ENCODE measurements at regions not wholly inside any gene's neighbourhood (a gene's known extent, or its start where the extent isn't known, plus 50 kb on each side); places are given as distances from the start of the nearest gene placed in this dataset.

DNA sequence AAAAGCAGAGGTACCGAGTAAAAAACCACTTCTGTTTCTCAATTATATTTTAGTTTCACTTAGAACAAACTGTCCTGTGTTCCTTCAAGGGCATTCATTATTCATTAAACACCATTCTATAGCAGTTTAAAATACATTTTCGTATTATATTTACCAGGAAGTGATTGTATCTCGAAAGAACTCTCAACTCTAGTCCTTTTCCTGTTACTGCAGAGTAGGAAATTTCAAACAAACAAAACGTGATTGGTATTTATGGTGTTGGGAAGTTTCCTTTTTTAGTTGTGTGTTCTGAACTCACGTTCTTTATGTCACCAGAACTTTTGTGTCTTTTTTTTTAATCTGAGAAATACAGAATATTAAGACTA is 139.5 kb upstream of the BTBD3 start:
- Histone ChIP-seq H3K4me3 (ENCODE audit: low read length in 2 of 2) (no peak overlapping the region), H3K4me1 (ENCODE audit: control insufficient read depth in 2 of 2, insufficient read depth in 2 of 2, low read length in 2 of 2) (no peaks in the 10 kb centered on the region), H3K9me3 (ENCODE audit: control insufficient read depth in 2 of 2, insufficient read depth in 1 of 2, low read length in 1 of 2) (no peaks in the 10 kb centered on the region), H3K27me3 (ENCODE audit: control insufficient read depth in 2 of 2, insufficient read depth in 1 of 2, low read length in 1 of 2) (no peaks in the 10 kb centered on the region), H3K27ac (ENCODE audit: low read depth in 1 of 2, low read length in 1 of 2) (no peak overlapping the region), H3K36me3 (ENCODE audit: control insufficient read depth in 2 of 2, insufficient read depth in 2 of 2, low read length in 1 of 2) (no peaks in the 10 kb centered on the region)
- no peak for DNase-seq (ENCODE audit: low read depth in 6 of 9, low spot score in 9 of 9)
- 40% methylated on average over 5 of the region's 5 CpGs for WGBS

DNA sequence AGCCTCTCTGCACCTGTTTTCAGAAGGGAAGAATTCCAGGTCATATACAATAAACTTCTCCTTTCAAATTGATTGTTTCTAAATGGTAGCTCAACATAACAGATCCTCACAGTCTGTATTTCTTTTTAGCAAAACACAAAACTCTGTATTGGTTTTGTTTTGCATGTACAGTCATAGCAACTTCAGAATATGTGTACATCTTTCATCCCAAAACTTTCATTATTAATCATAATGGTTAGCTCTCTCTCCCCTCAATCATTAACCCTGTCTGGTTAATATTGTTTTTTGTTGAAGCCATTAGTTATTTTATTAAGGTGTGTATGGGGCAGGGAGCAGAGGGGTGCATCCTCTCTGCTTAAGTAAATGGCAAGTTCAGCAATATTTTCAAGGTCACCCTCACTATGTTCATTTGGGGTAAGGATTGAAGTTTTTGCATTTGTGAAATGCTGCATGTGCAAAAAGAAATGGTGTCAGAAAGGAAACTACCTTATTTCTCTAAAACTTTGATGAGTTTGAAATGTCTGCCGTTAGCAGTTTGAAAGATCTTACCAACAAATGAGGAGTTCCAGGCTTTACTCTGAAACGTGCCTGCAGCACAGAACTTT is 136.8 kb upstream of the BTBD3 start:
- DNase-seq (ENCODE audit: low read depth in 6 of 9, low spot score in 9 of 9) = no peak

DNA sequence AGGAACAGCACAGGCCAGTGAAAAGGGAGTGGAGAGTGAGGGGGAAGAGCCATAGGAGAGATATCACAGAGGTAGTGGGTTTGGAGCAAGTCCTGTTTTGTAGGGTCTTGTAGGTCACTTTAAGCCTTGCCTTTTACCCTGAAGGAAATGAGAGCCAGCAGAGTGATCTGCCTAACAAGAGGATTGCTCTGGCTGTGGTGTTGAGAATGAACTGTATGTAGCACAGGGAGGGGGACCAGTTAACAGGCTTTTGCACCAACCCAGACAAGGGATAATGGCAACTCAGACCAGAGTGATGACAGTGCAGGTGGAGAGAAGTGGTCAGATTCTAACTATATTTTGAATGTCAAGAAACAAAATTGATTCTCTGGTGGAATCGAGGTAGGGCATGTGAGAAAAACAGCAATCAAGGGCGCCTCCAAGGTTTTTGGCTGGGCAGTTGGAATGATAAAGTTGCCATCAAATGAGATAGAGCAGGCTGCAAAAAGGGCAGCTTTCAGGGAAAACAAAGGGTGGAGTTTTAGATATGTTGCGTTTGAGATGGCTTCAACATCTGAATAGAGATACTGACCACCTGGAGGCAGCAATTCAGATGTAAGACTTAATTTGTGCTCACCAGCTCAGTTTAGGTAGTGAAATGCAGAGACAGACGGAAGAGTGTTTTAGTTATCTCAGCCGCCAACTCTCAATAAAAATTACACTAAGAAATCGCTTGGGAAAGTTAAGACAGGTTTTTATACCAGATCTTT is 134.4 kb upstream of the BTBD3 start:
- no peaks in the 10 kb centered on the region for H3K9me3 ChIP-seq (ENCODE audit: control insufficient read depth in 2 of 2, insufficient read depth in 1 of 2, low read length in 1 of 2)
- H3K4me3 ChIP-seq (ENCODE audit: low read length in 2 of 2) = no peak overlapping the region
- 98% methylated on average over 6 of the region's 6 CpGs for WGBS
- no peaks in the 10 kb centered on the region for H3K4me1 ChIP-seq (ENCODE audit: control insufficient read depth in 2 of 2, insufficient read depth in 2 of 2, low read length in 2 of 2)
- no peaks in the 10 kb centered on the region for H3K36me3 ChIP-seq (ENCODE audit: control insufficient read depth in 2 of 2, insufficient read depth in 2 of 2, low read length in 1 of 2)
- no peaks in the 10 kb centered on the region for H3K27me3 ChIP-seq (ENCODE audit: control insufficient read depth in 2 of 2, insufficient read depth in 1 of 2, low read length in 1 of 2)
- DNase-seq (ENCODE audit: low read depth in 6 of 9, low spot score in 9 of 9) = no peak
- H3K27ac ChIP-seq (ENCODE audit: low read depth in 1 of 2, low read length in 1 of 2) = no peak overlapping the region

More for the DNA sequence above, 136.8 kb upstream of the BTBD3 start:
- no peaks in the 10 kb centered on the region for H3K4me1 ChIP-seq (ENCODE audit: control insufficient read depth in 2 of 2, insufficient read depth in 2 of 2, low read length in 2 of 2)
- 95% methylated on average over 2 of the region's 2 CpGs for WGBS
- H3K9me3 ChIP-seq (ENCODE audit: control insufficient read depth in 2 of 2, insufficient read depth in 1 of 2, low read length in 1 of 2) = no peaks in the 10 kb centered on the region
- no peak overlapping the region for H3K4me3 ChIP-seq (ENCODE audit: low read length in 2 of 2)
- H3K36me3 ChIP-seq (ENCODE audit: control insufficient read depth in 2 of 2, insufficient read depth in 2 of 2, low read length in 1 of 2) = no peaks in the 10 kb centered on the region
- no peak overlapping the region for H3K27ac ChIP-seq (ENCODE audit: low read depth in 1 of 2, low read length in 1 of 2)
- H3K27me3 ChIP-seq (ENCODE audit: control insufficient read depth in 2 of 2, insufficient read depth in 1 of 2, low read length in 1 of 2) = no peaks in the 10 kb centered on the region

DNA sequence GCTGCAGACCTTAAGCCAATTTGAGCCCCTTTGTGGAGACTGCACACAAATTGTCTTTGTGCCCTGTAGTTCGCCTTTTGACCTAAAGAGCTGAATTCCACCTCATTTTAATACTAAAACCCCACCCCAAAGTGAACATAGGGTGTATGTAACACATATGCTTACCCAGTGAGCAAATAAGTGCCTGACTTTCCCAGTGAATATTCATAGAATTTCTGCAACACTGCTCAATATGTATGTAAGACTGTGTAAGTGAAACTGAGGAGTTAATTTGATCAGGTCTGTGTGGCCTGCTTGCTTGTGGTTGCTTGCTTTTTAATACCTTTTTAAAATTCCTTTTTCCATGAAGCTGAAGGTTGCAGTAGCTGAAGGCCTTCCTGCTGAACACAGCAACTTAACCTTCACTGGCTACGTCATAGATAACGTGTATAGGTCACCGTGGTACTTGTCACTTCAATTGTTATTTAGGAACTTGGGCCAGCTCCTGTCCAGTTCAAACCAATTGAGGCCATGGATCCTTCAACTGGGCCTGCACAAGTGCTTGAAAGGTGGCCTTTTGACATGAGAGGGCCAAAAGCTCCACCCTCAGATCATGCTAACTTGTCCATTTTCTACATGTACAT is 131.7 kb upstream of the BTBD3 start:
- Histone ChIP-seq H3K4me3 (ENCODE audit: low read length in 2 of 2) (no peak overlapping the region), H3K27ac (ENCODE audit: low read depth in 1 of 2, low read length in 1 of 2) (no peak overlapping the region), H3K4me1 (ENCODE audit: control insufficient read depth in 2 of 2, insufficient read depth in 2 of 2, low read length in 2 of 2) (peaks cover 0 to 3% of the 10 kb centered on the region in 2 donors), H3K9me3 (ENCODE audit: control insufficient read depth in 2 of 2, insufficient read depth in 1 of 2, low read length in 1 of 2) (no peaks in the 10 kb centered on the region), H3K36me3 (ENCODE audit: control insufficient read depth in 2 of 2, insufficient read depth in 2 of 2, low read length in 1 of 2) (no peaks in the 10 kb centered on the region), H3K27me3 (ENCODE audit: control insufficient read depth in 2 of 2, insufficient read depth in 1 of 2, low read length in 1 of 2) (no peaks in the 10 kb centered on the region)
- WGBS = 96% methylated on average over 4 of the region's 4 CpGs
- no peak for DNase-seq (ENCODE audit: low read depth in 6 of 9, low spot score in 9 of 9)

DNA sequence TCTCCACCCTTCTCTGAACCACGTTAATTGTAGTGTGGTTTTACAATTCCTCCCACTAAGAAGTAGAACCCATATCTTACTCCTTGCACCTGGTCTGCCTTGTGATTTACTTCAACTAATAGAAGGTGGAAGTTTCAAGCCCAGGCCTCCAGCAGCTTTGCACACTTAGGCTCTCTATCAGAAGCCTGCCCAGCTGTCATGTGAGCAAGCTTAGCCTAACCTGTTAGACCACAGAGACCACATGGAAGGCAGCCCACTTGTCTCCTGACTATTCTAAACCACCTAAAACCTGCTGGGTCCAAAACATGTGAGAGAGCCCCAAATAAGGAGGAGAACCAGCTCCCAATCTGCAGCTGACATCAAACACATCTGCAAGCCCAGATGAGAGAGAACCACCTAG is 127.6 kb upstream of the BTBD3 start:
- WGBS = 11% methylated on average over 1 of the region's 1 CpG
- H3K4me1 ChIP-seq (ENCODE audit: control insufficient read depth in 2 of 2, insufficient read depth in 2 of 2, low read length in 2 of 2) = peaks cover 0 to 3% of the 10 kb centered on the region in 2 donors
- H3K36me3 ChIP-seq (ENCODE audit: control insufficient read depth in 2 of 2, insufficient read depth in 2 of 2, low read length in 1 of 2) = no peaks in the 10 kb centered on the region
- no peak overlapping the region for H3K27ac ChIP-seq (ENCODE audit: low read depth in 1 of 2, low read length in 1 of 2)
- no peaks in the 10 kb centered on the region for H3K27me3 ChIP-seq (ENCODE audit: control insufficient read depth in 2 of 2, insufficient read depth in 1 of 2, low read length in 1 of 2)
- no peak overlapping the region for H3K4me3 ChIP-seq (ENCODE audit: low read length in 2 of 2)
- H3K9me3 ChIP-seq (ENCODE audit: control insufficient read depth in 2 of 2, insufficient read depth in 1 of 2, low read length in 1 of 2) = no peaks in the 10 kb centered on the region
- DNase-seq (ENCODE audit: low read depth in 6 of 9, low spot score in 9 of 9) = peak in 2 of 9 donors; percentile 2 to 35

DNA sequence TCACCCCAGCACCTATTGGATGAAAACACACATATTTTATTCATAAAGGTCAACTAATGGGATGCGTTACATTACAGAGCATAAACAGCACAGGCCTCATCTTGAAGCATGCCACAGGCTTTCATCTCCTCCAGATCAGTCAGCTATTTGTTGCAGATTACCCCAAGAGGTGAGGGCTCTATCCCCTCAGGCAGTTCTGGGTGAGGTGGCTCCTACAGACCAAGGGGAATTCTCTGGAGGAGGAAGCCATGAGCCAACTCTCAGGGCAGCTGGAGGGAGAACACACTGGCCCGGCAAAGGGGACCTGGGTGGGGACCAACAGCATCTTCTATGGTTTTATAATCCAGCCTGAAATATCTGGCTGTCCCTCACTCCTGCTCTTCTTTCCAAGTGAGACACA is 126.4 kb upstream of the BTBD3 start:
- DNase-seq (ENCODE audit: low read depth in 6 of 9, low spot score in 9 of 9) = no peak
- Histone ChIP-seq H3K4me1 (ENCODE audit: control insufficient read depth in 2 of 2, insufficient read depth in 2 of 2, low read length in 2 of 2) (peaks cover 0 to 3% of the 10 kb centered on the region in 2 donors), H3K36me3 (ENCODE audit: control insufficient read depth in 2 of 2, insufficient read depth in 2 of 2, low read length in 1 of 2) (no peaks in the 10 kb centered on the region), H3K27ac (ENCODE audit: low read depth in 1 of 2, low read length in 1 of 2) (no peak overlapping the region), H3K9me3 (ENCODE audit: control insufficient read depth in 2 of 2, insufficient read depth in 1 of 2, low read length in 1 of 2) (no peaks in the 10 kb centered on the region), H3K27me3 (ENCODE audit: control insufficient read depth in 2 of 2, insufficient read depth in 1 of 2, low read length in 1 of 2) (no peaks in the 10 kb centered on the region), H3K4me3 (ENCODE audit: low read length in 2 of 2) (no peak overlapping the region)
- WGBS = over 99% methylated on average over 2 of the region's 2 CpGs

DNA sequence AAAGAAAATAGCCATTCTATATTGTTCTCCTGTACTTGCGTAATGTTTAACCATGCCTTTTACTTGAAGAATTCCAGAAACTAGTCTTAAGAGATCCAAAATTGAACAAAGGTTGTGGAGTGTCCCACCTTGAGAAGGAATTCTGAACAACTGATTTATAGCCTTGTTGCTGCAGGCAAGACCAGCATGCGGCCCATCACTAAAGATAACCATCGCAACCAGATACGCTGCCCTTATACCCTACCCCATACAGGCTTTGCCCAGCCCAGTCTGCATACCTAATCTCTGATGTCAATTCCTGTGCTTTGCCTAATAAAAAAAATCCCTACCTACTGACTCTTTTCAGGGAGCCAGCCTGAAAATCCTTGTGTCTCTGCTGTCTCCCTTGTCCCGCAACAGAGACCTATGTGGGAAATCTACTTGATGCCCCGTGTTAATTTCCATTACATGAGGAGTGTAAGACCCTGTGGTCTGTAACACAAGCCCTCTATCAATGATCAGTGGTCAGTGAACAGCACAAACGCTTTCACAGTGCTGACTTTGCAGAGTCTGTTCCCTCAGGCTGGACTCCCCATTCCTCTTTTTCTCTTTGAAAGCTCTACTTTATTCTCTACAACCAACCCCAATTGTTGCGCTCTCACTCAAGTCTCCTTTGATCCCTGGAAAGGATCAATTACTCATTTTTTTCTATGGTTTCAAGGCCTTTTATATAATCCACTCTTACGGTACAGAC is 125.7 kb upstream of the BTBD3 start:
- no peak overlapping the region for H3K4me3 ChIP-seq (ENCODE audit: low read length in 2 of 2)
- H3K27me3 ChIP-seq (ENCODE audit: control insufficient read depth in 2 of 2, insufficient read depth in 1 of 2, low read length in 1 of 2) = no peaks in the 10 kb centered on the region
- H3K4me1 ChIP-seq (ENCODE audit: control insufficient read depth in 2 of 2, insufficient read depth in 2 of 2, low read length in 2 of 2) = peaks cover 0 to 3% of the 10 kb centered on the region in 2 donors
- 96% methylated on average over 9 of the region's 9 CpGs for WGBS
- no peaks in the 10 kb centered on the region for H3K9me3 ChIP-seq (ENCODE audit: control insufficient read depth in 2 of 2, insufficient read depth in 1 of 2, low read length in 1 of 2)
- no peak overlapping the region for H3K27ac ChIP-seq (ENCODE audit: low read depth in 1 of 2, low read length in 1 of 2)
- no peaks in the 10 kb centered on the region for H3K36me3 ChIP-seq (ENCODE audit: control insufficient read depth in 2 of 2, insufficient read depth in 2 of 2, low read length in 1 of 2)
- no peak for DNase-seq (ENCODE audit: low read depth in 6 of 9, low spot score in 9 of 9)

DNA sequence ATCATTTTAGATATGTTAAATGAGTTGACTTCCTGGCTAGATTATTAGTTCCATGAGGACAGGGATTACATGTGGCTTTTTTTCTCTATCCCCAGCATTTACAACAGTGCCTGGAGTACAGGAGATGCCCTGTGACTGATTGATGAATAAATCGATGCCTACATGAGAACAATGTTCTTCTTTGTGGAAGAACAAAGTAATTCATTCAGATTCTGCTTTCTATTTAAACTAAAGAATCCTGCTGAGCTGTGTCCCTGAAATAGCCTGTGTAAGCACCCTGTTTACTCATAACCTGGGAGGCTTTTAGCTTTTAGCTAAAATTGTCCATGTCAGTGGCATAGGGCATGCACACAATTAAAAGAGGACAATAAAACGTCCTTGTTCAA is 125.1 kb upstream of the BTBD3 start:
- DNase-seq (ENCODE audit: low read depth in 6 of 9, low spot score in 9 of 9) = no peak
- 95% methylated on average over 2 of the region's 2 CpGs for WGBS
- Histone ChIP-seq H3K9me3 (ENCODE audit: control insufficient read depth in 2 of 2, insufficient read depth in 1 of 2, low read length in 1 of 2) (no peaks in the 10 kb centered on the region), H3K36me3 (ENCODE audit: control insufficient read depth in 2 of 2, insufficient read depth in 2 of 2, low read length in 1 of 2) (no peaks in the 10 kb centered on the region), H3K4me1 (ENCODE audit: control insufficient read depth in 2 of 2, insufficient read depth in 2 of 2, low read length in 2 of 2) (peaks cover 0 to 3% of the 10 kb centered on the region in 2 donors), H3K27me3 (ENCODE audit: control insufficient read depth in 2 of 2, insufficient read depth in 1 of 2, low read length in 1 of 2) (no peaks in the 10 kb centered on the region), H3K4me3 (ENCODE audit: low read length in 2 of 2) (no peak overlapping the region), H3K27ac (ENCODE audit: low read depth in 1 of 2, low read length in 1 of 2) (no peak overlapping the region)

DNA sequence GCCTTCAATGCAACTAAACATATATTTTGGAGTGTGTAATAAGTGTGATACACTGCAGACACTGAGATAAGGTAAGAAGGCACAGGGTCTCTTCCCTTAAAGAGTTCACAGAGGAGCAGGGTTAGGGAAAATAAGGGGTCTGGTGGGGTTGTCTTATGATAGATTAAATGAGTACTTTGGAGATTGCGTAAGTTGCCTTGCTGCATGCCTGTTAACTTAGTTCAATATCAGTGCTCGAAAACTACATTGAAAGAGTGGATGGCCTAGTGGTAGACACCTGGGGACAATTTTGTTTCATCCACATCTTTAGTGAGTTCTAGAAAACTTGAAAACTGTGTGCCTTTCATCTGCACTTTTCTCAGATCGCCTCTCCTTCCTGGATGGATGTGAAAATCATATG is 123.2 kb upstream of the BTBD3 start:
- Histone ChIP-seq H3K36me3 (ENCODE audit: control insufficient read depth in 2 of 2, insufficient read depth in 2 of 2, low read length in 1 of 2) (no peaks in the 10 kb centered on the region), H3K27ac (ENCODE audit: low read depth in 1 of 2, low read length in 1 of 2) (no peak overlapping the region), H3K4me1 (ENCODE audit: control insufficient read depth in 2 of 2, insufficient read depth in 2 of 2, low read length in 2 of 2) (peaks cover 0 to 3% of the 10 kb centered on the region in 2 donors), H3K27me3 (ENCODE audit: control insufficient read depth in 2 of 2, insufficient read depth in 1 of 2, low read length in 1 of 2) (no peaks in the 10 kb centered on the region), H3K4me3 (ENCODE audit: low read length in 2 of 2) (no peak overlapping the region), H3K9me3 (ENCODE audit: control insufficient read depth in 2 of 2, insufficient read depth in 1 of 2, low read length in 1 of 2) (no peaks in the 10 kb centered on the region)
- no peak for DNase-seq (ENCODE audit: low read depth in 6 of 9, low spot score in 9 of 9)
- 97% methylated on average over 3 of the region's 3 CpGs for WGBS
